SK-N-SH treated with all-trans-retinoic acid at 6 μM for 48 hours (cell line): ENCODE measurements at regions not wholly inside any gene's neighbourhood (a gene's known extent, or its start where the extent isn't known, plus 50 kb on each side); places are given as distances from the start of the nearest gene placed in this dataset.

Experiments used
- ATAC-seq: fragments of 200-7000 bp; cut with Tn5 transposase; 3 replicates; pipeline ENCODE4 v1.9.1; 2020; ENCODE audit warnings: mild to moderate bottlenecking, moderate library complexity
- ARNTL ChIP-seq: fragments of 450-650 bp; formaldehyde crosslinking; IDR thresholded peaks from 2 replicates; pipeline ENCODE4 v1.5.0; 2020; ENCODE audit warnings: low read depth, mild to moderate bottlenecking, moderate library complexity, borderline replicate concordance
- BACH2 ChIP-seq: fragments of 250-450 bp; sonication (Bioruptor Pico); IDR thresholded peaks from 2 replicates; pipeline ENCODE4 v1.9.0; 2021; ENCODE audit warnings: mild to moderate bottlenecking, borderline replicate concordance
- CSDC2 ChIP-seq: fragments of 250-450 bp; sonication (Bioruptor Pico); IDR thresholded peaks from 2 replicates; pipeline ENCODE4 v1.5.0; 2020; ENCODE audit warnings: mild to moderate bottlenecking, moderate library complexity
- ESRRG ChIP-seq: fragments of 250-450 bp; sonication (Bioruptor Pico); IDR thresholded peaks from 2 replicates; pipeline ENCODE4 v1.6.1; 2021; ENCODE audit warnings: mild to moderate bottlenecking
- GLIS3 ChIP-seq: fragments of 250-450 bp; sonication (Bioruptor Pico); IDR thresholded peaks from 2 replicates; pipeline ENCODE4 v1.5.0; 2020; ENCODE audit warnings: mild to moderate bottlenecking, moderate library complexity
- ISL1 ChIP-seq: fragments of 250-450 bp; sonication (Bioruptor Pico); IDR thresholded peaks from 2 replicates; pipeline ENCODE4 v2.1.2; 2022; ENCODE audit warnings: mild to moderate bottlenecking, moderate library complexity
- OSR1 ChIP-seq: fragments of 250-450 bp; sonication (Bioruptor Pico); IDR thresholded peaks from 2 replicates; pipeline ENCODE4 v1.8.0; 2022; ENCODE audit warnings: moderate library complexity, mild to moderate bottlenecking, inconsistent platforms
- PPARA ChIP-seq: fragments of 250-450 bp; sonication (Bioruptor Pico); IDR thresholded peaks from 2 replicates; pipeline ENCODE4 v1.5.0; 2020; ENCODE audit warnings: mild to moderate bottlenecking, borderline replicate concordance
- RARB ChIP-seq: fragments of 250-450 bp; sonication (Bioruptor Pico); IDR thresholded peaks from 2 replicates; pipeline ENCODE4 v1.8.0; 2021; ENCODE audit warnings: mild to moderate bottlenecking, moderate library complexity
- SNAI2 ChIP-seq: fragments of 250-450 bp; sonication (Bioruptor Pico); IDR thresholded peaks from 2 replicates; pipeline ENCODE4 v1.5.0; 2020; ENCODE audit warnings: mild to moderate bottlenecking, moderate library complexity
- TCF4 ChIP-seq: fragments of 250-450 bp; sonication (Bioruptor Pico); IDR thresholded peaks from 2 replicates; pipeline ENCODE4 v1.8.0; 2021; ENCODE audit warnings: mild to moderate bottlenecking, moderate library complexity, borderline replicate concordance
- TOX ChIP-seq: fragments of 250-450 bp; sonication (Bioruptor Pico); IDR thresholded peaks from 2 replicates; pipeline ENCODE4 v1.8.0; 2021; ENCODE audit warnings: mild to moderate bottlenecking, moderate library complexity, borderline replicate concordance
- ZC3H10 ChIP-seq: fragments of 250-450 bp; sonication (Bioruptor Pico); IDR thresholded peaks from 2 replicates; pipeline ENCODE4 v1.5.1; 2021; ENCODE audit warnings: mild to moderate bottlenecking, moderate library complexity
- ZFP3 ChIP-seq: fragments of 250-450 bp; sonication (Bioruptor Pico); IDR thresholded peaks from 2 replicates; pipeline ENCODE4 v1.5.0; 2020; ENCODE audit warnings: mild to moderate bottlenecking, moderate library complexity
- ZFP30 ChIP-seq: fragments of 450-650 bp; formaldehyde crosslinking; IDR thresholded peaks from 2 replicates; pipeline ENCODE4 v1.5.0; 2022; ENCODE audit warnings: mild to moderate bottlenecking, moderate library complexity
- ZNF565 ChIP-seq: fragments of 450-650 bp; formaldehyde crosslinking; conservative IDR thresholded peaks from 2 replicates; pipeline ENCODE4 v1.5.0; 2020; ENCODE audit warnings: low read depth, mild to moderate bottlenecking, moderate library complexity
- ZNF70 ChIP-seq: fragments of 450-650 bp; formaldehyde crosslinking; IDR thresholded peaks from 2 replicates; pipeline ENCODE4 v1.5.0; 2020; ENCODE audit warnings: mild to moderate bottlenecking, moderate library complexity
- ZNF8 ChIP-seq: fragments of 450-650 bp; formaldehyde crosslinking; IDR thresholded peaks from 2 replicates; pipeline ENCODE4 v1.5.0; 2020; ENCODE audit warnings: mild to moderate bottlenecking, moderate library complexity
- TF ChIP-seq, protein P1 (sequence below): fragments of 250-450 bp; sonication (Bioruptor Pico); IDR thresholded peaks from 2 replicates; pipeline ENCODE4 v1.5.1; 2020; ENCODE audit warnings: low read depth, mild to moderate bottlenecking, moderate library complexity
- TF ChIP-seq, protein P2 (sequence below): fragments of 250-450 bp; sonication (Bioruptor Pico); IDR thresholded peaks from 2 replicates; pipeline ENCODE4 v1.5.1; 2021; ENCODE audit warnings: mild to moderate bottlenecking, moderate library complexity
- TF ChIP-seq, protein P3 (sequence below): fragments of 250-450 bp; sonication (Bioruptor Pico); IDR thresholded peaks from 2 replicates; pipeline ENCODE4 v1.8.0; 2020; ENCODE audit warnings: mild to moderate bottlenecking, moderate library complexity, borderline replicate concordance
- TF ChIP-seq, protein P4 (sequence below): fragments of 250-450 bp; sonication (Bioruptor Pico); IDR thresholded peaks from 2 replicates; pipeline ENCODE4 v1.5.0; 2020; ENCODE audit warnings: mild to moderate bottlenecking, moderate library complexity

DNA sequence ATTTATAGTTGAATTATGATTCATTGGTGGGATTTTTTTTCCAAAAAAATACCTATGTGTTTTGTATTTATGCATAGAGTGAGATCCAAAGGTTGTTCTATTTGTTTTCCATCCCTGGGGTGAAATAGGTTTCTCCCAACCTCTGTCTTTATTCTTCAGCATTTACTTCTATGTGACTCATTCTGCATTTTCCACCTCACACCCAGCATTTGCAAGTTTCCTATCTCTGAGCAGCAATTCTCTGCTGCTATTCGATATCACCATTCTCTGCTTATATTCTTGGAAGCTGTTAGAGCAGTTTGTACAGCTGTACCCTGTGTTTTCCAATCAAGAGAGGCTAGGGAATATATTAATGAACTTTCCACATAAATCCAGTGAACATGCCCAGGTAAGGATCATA is 538.9 kb downstream of the SNAPC1 start:
- TF ChIP-seq CSDC2 (CRISPR knock-in tag) = no peak
- TF ChIP-seq ZFP30 = no peak
- TF ChIP-seq, protein P1, sequence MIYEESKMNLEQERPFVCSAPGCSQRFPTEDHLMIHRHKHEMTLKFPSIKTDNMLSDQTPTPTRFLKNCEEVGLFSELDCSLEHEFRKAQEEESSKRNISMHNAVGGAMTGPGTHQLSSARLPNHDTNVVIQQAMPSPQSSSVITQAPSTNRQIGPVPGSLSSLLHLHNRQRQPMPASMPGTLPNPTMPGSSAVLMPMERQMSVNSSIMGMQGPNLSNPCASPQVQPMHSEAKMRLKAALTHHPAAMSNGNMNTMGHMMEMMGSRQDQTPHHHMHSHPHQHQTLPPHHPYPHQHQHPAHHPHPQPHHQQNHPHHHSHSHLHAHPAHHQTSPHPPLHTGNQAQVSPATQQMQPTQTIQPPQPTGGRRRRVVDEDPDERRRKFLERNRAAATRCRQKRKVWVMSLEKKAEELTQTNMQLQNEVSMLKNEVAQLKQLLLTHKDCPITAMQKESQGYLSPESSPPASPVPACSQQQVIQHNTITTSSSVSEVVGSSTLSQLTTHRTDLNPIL (CRISPR knock-in tag) = no peak
- TF ChIP-seq, protein P2, sequence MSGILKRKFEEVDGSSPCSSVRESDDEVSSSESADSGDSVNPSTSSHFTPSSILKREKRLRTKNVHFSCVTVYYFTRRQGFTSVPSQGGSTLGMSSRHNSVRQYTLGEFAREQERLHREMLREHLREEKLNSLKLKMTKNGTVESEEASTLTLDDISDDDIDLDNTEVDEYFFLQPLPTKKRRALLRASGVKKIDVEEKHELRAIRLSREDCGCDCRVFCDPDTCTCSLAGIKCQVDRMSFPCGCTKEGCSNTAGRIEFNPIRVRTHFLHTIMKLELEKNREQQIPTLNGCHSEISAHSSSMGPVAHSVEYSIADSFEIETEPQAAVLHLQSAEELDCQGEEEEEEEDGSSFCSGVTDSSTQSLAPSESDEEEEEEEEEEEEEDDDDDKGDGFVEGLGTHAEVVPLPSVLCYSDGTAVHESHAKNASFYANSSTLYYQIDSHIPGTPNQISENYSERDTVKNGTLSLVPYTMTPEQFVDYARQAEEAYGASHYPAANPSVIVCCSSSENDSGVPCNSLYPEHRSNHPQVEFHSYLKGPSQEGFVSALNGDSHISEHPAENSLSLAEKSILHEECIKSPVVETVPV (CRISPR knock-in tag) = no peak
- TF ChIP-seq TOX = no peak
- TF ChIP-seq, protein P3, sequence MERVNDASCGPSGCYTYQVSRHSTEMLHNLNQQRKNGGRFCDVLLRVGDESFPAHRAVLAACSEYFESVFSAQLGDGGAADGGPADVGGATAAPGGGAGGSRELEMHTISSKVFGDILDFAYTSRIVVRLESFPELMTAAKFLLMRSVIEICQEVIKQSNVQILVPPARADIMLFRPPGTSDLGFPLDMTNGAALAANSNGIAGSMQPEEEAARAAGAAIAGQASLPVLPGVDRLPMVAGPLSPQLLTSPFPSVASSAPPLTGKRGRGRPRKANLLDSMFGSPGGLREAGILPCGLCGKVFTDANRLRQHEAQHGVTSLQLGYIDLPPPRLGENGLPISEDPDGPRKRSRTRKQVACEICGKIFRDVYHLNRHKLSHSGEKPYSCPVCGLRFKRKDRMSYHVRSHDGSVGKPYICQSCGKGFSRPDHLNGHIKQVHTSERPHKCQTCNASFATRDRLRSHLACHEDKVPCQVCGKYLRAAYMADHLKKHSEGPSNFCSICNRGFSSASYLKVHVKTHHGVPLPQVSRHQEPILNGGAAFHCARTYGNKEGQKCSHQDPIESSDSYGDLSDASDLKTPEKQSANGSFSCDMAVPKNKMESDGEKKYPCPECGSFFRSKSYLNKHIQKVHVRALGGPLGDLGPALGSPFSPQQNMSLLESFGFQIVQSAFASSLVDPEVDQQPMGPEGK (CRISPR knock-in tag) = no peak
- TF ChIP-seq ZNF8 = no peak
- TF ChIP-seq SNAI2 (CRISPR knock-in tag) = no peak
- TF ChIP-seq ZFP3 (CRISPR knock-in tag) = no peak
- no peak for TF ChIP-seq PPARA (CRISPR knock-in tag)
- TF ChIP-seq OSR1 (CRISPR knock-in tag) = no peak
- no peak for TF ChIP-seq ESRRG
- TF ChIP-seq ARNTL (CRISPR knock-in tag) = no peak
- TF ChIP-seq GLIS3 (CRISPR knock-in tag) = no peak
- TF ChIP-seq ZC3H10 (CRISPR knock-in tag) = no peak
- no peak for ATAC-seq

DNA sequence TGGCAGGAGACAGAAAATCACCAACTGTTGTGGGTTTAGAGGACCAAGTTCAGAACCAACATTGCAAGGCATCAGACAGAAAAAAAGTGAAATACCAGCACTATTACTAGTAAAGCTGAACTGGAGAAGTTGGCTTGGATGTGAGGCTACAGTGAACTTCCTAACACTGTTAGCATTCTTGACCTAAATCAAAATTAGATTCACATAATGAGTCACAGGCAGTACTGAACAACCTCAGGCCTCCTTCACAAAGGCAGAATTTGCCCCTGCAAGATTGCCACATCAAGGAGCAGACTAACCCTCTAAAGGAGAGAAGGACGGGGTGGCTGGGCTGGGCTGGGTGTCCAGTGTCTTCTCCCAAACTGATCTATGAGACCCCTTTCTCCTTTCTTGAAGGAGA is 539.7 kb downstream of the SNAPC1 start:
- TF ChIP-seq TCF4 (CRISPR knock-in tag) (no peak), RARB (CRISPR knock-in tag) (no peak), ZNF8 (no peak), ARNTL (CRISPR knock-in tag) (no peak)
- TF ChIP-seq, protein P1 (CRISPR knock-in tag) = no peak
- TF ChIP-seq, all 23 proteins: peak for 0
- ATAC-seq = no peak

DNA sequence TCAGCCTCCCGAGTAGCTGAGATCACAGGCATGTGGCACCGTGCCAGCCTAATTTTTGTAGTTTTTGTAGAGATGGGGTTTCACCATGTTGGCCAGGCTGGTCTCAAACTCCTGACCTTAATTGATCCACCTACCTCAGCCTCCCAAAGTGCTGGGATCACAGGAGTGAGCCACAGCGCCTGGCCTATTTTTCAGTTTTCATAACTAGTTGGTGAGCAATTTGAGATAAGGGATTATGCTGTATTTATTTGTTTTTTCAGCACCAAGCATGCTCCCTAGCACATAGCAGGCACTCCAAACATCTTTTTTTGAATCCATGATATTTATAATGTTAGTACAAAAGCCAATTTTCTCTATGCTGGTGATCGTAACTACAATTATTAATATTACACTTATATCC is 541.2 kb downstream of the SNAPC1 start:
- ATAC-seq = no peak
- TF ChIP-seq ZNF70 = no peak
- TF ChIP-seq ISL1 (CRISPR knock-in tag) = no peak
- TF ChIP-seq, protein P1 (CRISPR knock-in tag) = no peak
- TF ChIP-seq ARNTL (CRISPR knock-in tag) = no peak
- TF ChIP-seq, protein P2 (CRISPR knock-in tag) = no peak
- TF ChIP-seq ZFP3 (CRISPR knock-in tag) = no peak
- TF ChIP-seq TOX = no peak
- TF ChIP-seq OSR1 (CRISPR knock-in tag) = no peak
- no peak for TF ChIP-seq ESRRG
- no peak for TF ChIP-seq PPARA (CRISPR knock-in tag)
- TF ChIP-seq ZC3H10 (CRISPR knock-in tag) = no peak
- TF ChIP-seq, protein P4, sequence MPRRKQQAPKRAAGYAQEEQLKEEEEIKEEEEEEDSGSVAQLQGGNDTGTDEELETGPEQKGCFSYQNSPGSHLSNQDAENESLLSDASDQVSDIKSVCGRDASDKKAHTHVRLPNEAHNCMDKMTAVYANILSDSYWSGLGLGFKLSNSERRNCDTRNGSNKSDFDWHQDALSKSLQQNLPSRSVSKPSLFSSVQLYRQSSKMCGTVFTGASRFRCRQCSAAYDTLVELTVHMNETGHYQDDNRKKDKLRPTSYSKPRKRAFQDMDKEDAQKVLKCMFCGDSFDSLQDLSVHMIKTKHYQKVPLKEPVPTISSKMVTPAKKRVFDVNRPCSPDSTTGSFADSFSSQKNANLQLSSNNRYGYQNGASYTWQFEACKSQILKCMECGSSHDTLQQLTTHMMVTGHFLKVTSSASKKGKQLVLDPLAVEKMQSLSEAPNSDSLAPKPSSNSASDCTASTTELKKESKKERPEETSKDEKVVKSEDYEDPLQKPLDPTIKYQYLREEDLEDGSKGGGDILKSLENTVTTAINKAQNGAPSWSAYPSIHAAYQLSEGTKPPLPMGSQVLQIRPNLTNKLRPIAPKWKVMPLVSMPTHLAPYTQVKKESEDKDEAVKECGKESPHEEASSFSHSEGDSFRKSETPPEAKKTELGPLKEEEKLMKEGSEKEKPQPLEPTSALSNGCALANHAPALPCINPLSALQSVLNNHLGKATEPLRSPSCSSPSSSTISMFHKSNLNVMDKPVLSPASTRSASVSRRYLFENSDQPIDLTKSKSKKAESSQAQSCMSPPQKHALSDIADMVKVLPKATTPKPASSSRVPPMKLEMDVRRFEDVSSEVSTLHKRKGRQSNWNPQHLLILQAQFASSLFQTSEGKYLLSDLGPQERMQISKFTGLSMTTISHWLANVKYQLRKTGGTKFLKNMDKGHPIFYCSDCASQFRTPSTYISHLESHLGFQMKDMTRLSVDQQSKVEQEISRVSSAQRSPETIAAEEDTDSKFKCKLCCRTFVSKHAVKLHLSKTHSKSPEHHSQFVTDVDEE (CRISPR knock-in tag) = no peak
- no peak for TF ChIP-seq ZNF565 (CRISPR knock-in tag)
- no peak for TF ChIP-seq BACH2
- no peak for TF ChIP-seq RARB (CRISPR knock-in tag)
- TF ChIP-seq CSDC2 (CRISPR knock-in tag) = no peak
